NCI-H146 treated with DMSO at 0.1 percent for 48 hours (cell line): ENCODE measurements at regions not wholly inside any gene's neighbourhood (a gene's known extent, or its start where the extent isn't known, plus 50 kb on each side); places are given as distances from the start of the nearest gene placed in this dataset.

ENCODE experiments used
- DNase-seq: peaks from one replicate; lab custom pipeline; 2025; ENCODE audit not compliant: unreplicated experiment; lab: John Stamatoyannopoulos, UW

- no peak for DNase-seq
These were observed 515.3 kb upstream of the MEX3C start for GRCh38 chr18:51712821-51713220.

- no peak for DNase-seq
These were observed 518.8 kb upstream of the MEX3C start for GRCh38 chr18:51716277-51716676.

GRCh38 chr18:51721388-51721787, 523.9 kb upstream of the MEX3C start:
- DNase-seq, result no peak

DNA sequence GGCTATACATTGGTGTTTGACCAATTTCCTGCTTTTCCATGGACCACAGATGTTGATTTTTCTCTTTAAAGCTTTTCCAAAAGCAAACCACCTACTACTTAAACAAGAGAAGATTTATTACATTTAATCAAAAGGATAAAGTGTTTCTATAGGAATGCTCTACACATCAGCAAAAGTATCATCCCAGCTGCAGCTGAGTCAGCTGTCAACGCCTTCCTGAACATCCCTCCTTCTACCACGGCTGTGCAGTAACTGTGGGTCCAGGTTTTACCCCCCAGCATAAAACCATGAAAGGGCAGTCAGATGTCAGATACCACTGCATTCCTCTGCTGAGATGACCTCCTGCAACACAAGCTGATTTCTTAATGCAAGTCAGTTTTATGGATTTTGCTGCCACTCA, 524.5 kb upstream of the MEX3C start:
- DNase-seq, result no peak

- no peak for DNase-seq
These were observed 527.6 kb upstream of the MEX3C start for GRCh38 chr18:51724790-51725721.

DNA sequence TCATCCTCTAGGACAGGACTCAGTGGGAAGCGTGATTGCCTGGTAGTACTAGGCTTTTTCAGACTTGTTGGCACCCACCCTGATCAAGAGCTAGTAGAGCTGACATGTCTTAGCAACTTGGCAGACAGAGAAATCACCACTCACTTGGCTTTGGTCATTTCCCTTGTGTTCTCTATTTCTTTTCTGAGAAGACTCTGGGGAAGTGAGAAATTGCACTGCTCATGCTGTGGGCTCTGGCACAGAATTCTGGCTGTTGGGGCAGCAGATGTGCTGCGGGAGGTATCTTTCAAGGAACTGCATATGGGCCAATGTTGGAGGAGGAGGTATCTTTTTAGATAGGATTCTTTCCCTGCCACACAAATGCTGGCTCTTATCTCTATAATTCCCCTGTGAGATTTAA, 529.1 kb upstream of the MEX3C start:
- no peak for DNase-seq

GRCh38 chr18:51727780-51728179, 530.3 kb upstream of the MEX3C start:
- DNase-seq, result no peak

DNA sequence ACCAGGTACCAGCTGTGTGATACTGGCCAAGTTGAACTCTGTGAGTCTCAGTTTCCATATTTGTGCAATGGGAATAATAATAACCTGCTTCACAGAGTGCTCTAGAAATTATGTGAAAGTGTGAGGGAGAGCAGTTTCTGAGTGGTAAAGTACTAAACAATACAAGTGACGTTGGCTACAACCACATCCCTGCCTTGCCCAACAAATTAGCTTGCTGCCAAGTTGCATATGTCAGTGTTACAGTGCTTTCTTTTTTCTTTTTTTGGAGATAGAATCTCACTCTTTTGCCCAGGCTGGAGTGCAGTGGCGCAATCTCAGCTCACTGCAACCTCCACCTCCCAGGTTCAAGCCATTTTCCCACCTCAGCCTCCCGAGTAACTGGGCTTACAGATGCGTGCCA, 533.6 kb upstream of the MEX3C start:
- DNase-seq, result no peak

GRCh38 chr18:51734576-51734975, 537.1 kb upstream of the MEX3C start:
- DNase-seq, result no peak

DNA sequence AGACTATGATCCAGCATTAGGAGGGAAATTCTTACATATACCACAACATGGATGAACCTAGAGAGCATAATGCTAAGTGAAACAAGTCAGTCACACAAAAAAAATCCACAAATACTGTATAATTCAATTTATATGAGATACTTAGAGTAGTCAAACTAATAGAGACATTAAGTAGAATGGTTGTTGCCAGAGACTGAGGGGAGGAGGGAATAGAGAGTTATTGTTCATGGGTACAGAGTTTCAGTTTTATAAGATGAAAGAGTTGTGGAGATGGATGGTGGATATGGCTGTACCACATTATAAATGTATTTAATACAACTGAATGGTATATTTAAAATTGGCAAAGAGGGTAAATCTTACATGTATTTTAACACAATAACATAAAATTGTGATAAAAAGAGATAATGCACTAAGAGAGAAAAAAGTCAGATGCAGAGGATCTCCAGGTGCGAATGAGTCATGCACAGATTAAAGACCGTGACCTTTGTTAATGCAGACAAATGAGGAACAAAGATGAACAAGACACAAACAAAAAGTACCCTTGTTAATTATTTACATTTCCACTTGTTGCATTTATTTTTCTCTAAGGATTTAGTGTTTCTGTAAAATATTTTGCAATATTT, 541.7 kb upstream of the MEX3C start:
- DNase-seq, result no peak

DNA sequence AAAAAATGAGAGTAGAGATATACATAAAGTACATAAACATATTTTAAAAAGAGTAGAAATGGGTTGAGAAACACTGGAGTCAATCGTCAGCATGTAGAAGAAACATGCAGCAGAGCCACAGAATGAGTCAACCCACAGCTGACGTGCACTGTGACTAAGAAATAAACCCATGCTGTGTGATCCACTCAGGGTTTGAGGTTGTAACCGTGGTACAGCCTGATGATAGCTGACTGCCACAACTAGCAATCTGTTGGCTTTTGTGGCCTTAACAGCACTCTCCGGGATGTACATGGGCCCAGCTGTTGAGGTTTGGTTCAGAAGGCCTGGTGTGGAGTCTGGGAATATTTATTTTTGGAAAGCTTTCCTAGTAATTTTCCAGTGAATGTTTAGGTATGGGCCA, 554.4 kb upstream of the MEX3C start:
- no peak for DNase-seq

GRCh38 chr18:51753365-51754057, 556.0 kb upstream of the MEX3C start:
- no peak for DNase-seq

DNA sequence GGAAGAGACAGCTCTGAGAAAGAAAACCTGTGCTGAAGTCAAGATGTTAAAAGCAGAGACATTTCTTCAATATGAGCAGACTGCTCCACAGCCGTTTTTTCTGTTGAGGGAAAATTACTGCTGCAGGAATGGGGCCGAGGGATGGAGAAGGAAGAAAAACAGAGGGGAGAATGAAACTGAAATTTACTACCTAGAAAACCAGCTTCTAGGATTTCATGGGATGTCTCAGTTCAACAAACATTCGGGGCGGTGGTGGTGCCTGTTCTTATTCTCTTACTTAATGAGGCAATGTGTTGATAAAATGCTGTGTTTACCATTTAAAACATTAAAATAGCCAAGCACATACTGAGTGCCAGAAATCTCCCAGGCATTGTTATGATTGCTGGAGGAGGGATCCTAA, 557.1 kb upstream of the MEX3C start:
- no peak for DNase-seq

- DNase-seq, result no peak
These were observed 559.9 kb upstream of the MEX3C start for GRCh38 chr18:51757255-51757924.

- no peak for DNase-seq
These were observed 564.9 kb upstream of the MEX3C start for GRCh38 chr18:51762373-51762772.

- DNase-seq, result no peak
These were observed 568.3 kb upstream of the MEX3C start for GRCh38 chr18:51765606-51766360.

GRCh38 chr18:51767293-51767692, 569.8 kb upstream of the MEX3C start:
- DNase-seq, result no peak

- peak; percentile 66 for DNase-seq
These were observed 561.9 kb upstream of the DCC start for GRCh38 chr18:51778115-51778514.

- no peak for DNase-seq
These were observed 550.1 kb upstream of the DCC start for GRCh38 chr18:51789871-51790270.

DNA sequence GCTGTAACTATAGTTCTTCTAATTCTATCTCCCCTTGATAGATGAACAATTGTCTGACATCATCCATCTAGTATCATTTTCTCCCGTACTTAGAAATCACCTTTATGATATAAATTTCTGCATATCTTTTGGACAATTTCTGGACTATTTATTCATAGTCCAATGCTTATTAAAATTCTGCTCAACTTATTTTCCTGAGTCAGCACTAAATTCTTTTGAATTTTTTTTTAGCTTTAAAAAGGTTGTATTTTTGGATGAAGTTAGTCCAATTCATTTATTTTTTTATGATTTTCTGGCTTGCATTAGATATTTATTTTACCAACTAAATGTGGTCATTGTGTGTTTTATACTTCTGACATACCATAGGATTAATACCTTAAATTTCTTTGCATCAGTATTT, 538.5 kb upstream of the DCC start:
- DNase-seq, result no peak
